CD14-positive monocyte (primary cell): ENCODE measurements at regions not wholly inside any gene's neighbourhood (a gene's known extent, or its start where the extent isn't known, plus 50 kb on each side); places are given as distances from the start of the nearest gene placed in this dataset.

Experiments used
- DNase-seq, 3 donors: peaks; one replicate each; pipeline ENCODE4 v3.0.0-alpha.2; 2011 to 2022
- H2AFZ ChIP-seq: 2 replicates; pipeline ENCODE4 v1.6.0; 2012; ENCODE audit warnings: mild to moderate bottlenecking, low read depth, low read length, inconsistent platforms; ENCODE audit not compliant: insufficient read depth, poor library complexity, severe bottlenecking
- H3K27ac ChIP-seq, 2 donors: 1 replicate in 1 of 2; 2 replicates in 1 of 2; pipeline ENCODE4 v1.5.1; 2012 to 2013; ENCODE audit warnings: low read length in 2 of 2, control low read depth in 1 of 2, inconsistent platforms in 1 of 2, low read depth in 1 of 2, mild to moderate bottlenecking in 1 of 2
- H3K27me3 ChIP-seq, 2 donors: one replicate each; pipeline versions ENCODE4 v1.6.0 to v1.6.1; 2011 to 2013; ENCODE audit warnings: low read length in 2 of 2; ENCODE audit not compliant: control insufficient read depth in 2 of 2, insufficient read depth in 2 of 2
- H3K36me3 ChIP-seq, 2 donors: replicated peaks in 1 of 2; 1 replicate in 1 of 2; 2 replicates in 1 of 2; pipeline versions ENCODE4 v1.5.1 to v1.6.1; 2012 to 2013; ENCODE audit warnings: low read length in 2 of 2, control low read depth in 1 of 2, inconsistent platforms in 1 of 2, mild to moderate bottlenecking in 1 of 2; ENCODE audit not compliant: insufficient read depth in 2 of 2, control insufficient read depth in 1 of 2
- H3K4me1 ChIP-seq, 2 donors: 1 replicate in 1 of 2; 2 replicates in 1 of 2; pipeline versions ENCODE4 v1.5.1 to v1.6.1; 2012 to 2013; ENCODE audit warnings: low read length in 2 of 2, control low read depth in 1 of 2, inconsistent platforms in 1 of 2, mild to moderate bottlenecking in 1 of 2, moderate library complexity in 1 of 2; ENCODE audit not compliant: insufficient read depth in 2 of 2, control insufficient read depth in 1 of 2
- H3K4me2 ChIP-seq: replicated peaks from 2 replicates; pipeline ENCODE3; 2012; ENCODE audit warnings: low read length, moderate library complexity, mild to moderate bottlenecking; ENCODE audit not compliant: poor library complexity, severe bottlenecking; ENCODE audit errors: extremely low read depth
- H3K4me3 ChIP-seq, 3 experiments: fragments of 200-600 bp in 1 of 3; sonication (generic) in 1 of 3; replicated peaks in 1 of 3; 1 replicate in 2 of 3; 2 replicates in 1 of 3; pipeline ENCODE4 v1.5.1; 2011 to 2013; ENCODE audit warnings: low read length in 3 of 3, mild to moderate bottlenecking in 3 of 3, control low read depth in 2 of 3, low read depth in 2 of 3, inconsistent platforms in 1 of 3, moderate library complexity in 1 of 3
- H3K79me2 ChIP-seq: 2 replicates; pipeline ENCODE4 v1.6.0; 2012; ENCODE audit warnings: mild to moderate bottlenecking, control low read depth, inconsistent platforms, low read length, moderate library complexity; ENCODE audit not compliant: insufficient read depth
- H3K9ac ChIP-seq: 2 replicates; pipeline ENCODE4 v1.6.0; 2017; ENCODE audit warnings: low read length, mild to moderate bottlenecking; ENCODE audit not compliant: insufficient read depth, poor library complexity, severe bottlenecking
- H3K9me3 ChIP-seq, 2 donors: replicated peaks in 1 of 2; 1 replicate in 1 of 2; 2 replicates in 1 of 2; pipeline versions ENCODE4 v1.5.1 to v1.6.1; 2012 to 2013; ENCODE audit warnings: low read length in 2 of 2, control low read depth in 1 of 2; ENCODE audit not compliant: control insufficient read depth in 1 of 2, insufficient read depth in 1 of 2
- H4K20me1 ChIP-seq: 2 replicates; pipeline ENCODE4 v1.6.0; 2012; ENCODE audit warnings: mild to moderate bottlenecking, low read length, control low read depth, moderate library complexity; ENCODE audit not compliant: insufficient read depth
- H3K27ac Mint-ChIP-seq, 7 donors: one replicate each; pipeline ENCODE4 v1.8.0; 2020; ENCODE audit warnings: mild to moderate bottlenecking in 7 of 7, mixed read lengths in 7 of 7, moderate library complexity in 6 of 7, inconsistent platforms in 2 of 7
- H3K27me3 Mint-ChIP-seq, 3 donors: one replicate each; pipeline ENCODE4 v1.8.0; 2021 to 2022; ENCODE audit warnings: low read depth in 3 of 3, mild to moderate bottlenecking in 3 of 3, mixed read lengths in 3 of 3, moderate library complexity in 3 of 3, inconsistent platforms in 1 of 3
- H3K36me3 Mint-ChIP-seq, 2 donors: one replicate each; pipeline ENCODE4 v1.8.0; 2020; ENCODE audit warnings: mixed read lengths in 2 of 2, inconsistent platforms in 1 of 2, mild to moderate bottlenecking in 1 of 2
- H3K4me1 Mint-ChIP-seq: one replicate; pipeline ENCODE4 v1.8.0; 2020; ENCODE audit warnings: mild to moderate bottlenecking, mixed read lengths
- H3K4me3 Mint-ChIP-seq, 2 donors: one replicate each; pipeline ENCODE4 v1.8.0; 2020; ENCODE audit warnings: mild to moderate bottlenecking in 2 of 2, mixed read lengths in 2 of 2, moderate library complexity in 1 of 2
- H3K9me3 Mint-ChIP-seq, 7 donors: one replicate each; pipeline ENCODE4 v1.8.0; 2020 to 2022; ENCODE audit warnings: mixed read lengths in 7 of 7, mild to moderate bottlenecking in 6 of 7, moderate library complexity in 6 of 7, inconsistent platforms in 2 of 7
- WGBS: methylation state at CpG from one replicate; pipeline ENCODE4 v1.1.5; 2013; ENCODE audit warnings: missing lambda C conversion rate; ENCODE audit not compliant: insufficient coverage; 5-methylcytosine and 5-hydroxymethylcytosine counted together
- intact Hi-C, 2 donors: fragments of 100-400 bp; cut with micrococcal nuclease; formaldehyde crosslinking; loops; one replicate each; pipeline versions ENCODE4 v1.15.0 to v1.15.1; 2023
- TF ChIP-seq, protein P1 (sequence below): fragments of 200-600 bp; IDR thresholded peaks from one replicate; pipeline ENCODE4 v1.8.0; 2022; ENCODE audit warnings: antibody characterized with exemption, mild to moderate bottlenecking

GRCh38 chr2:175317751-175318150, 136.2 kb upstream of the ATP5MC3 start:
- no peak overlapping the region for H3K27ac ChIP-seq

GRCh38 chr2:175312137-175312536, 130.6 kb upstream of the ATP5MC3 start:
- Histone ChIP-seq H3K36me3 (no peaks in the 10 kb centered on the region), H3K4me1 (no peaks in the 10 kb centered on the region), H3K9ac (no peak overlapping the region), H3K79me2 (no peaks in the 10 kb centered on the region), H3K27me3 (peaks cover under 1 to 3% of the 10 kb centered on the region in 2 donors), H3K27ac (no peak overlapping the region), H2AFZ (no peak overlapping the region), H4K20me1 (no peaks in the 10 kb centered on the region), H3K4me2 (no peak overlapping the region), H3K9me3 (no peaks in the 10 kb centered on the region), H3K4me3 (no peak overlapping the region)
- no peaks in the 10 kb centered on the region for H3K4me1 Mint-ChIP-seq
- H3K9me3 Mint-ChIP-seq, result peaks cover 0 to 3% (median 0%) of the 10 kb centered on the region in 7 donors
- 50% methylated on average over 1 of the region's 2 CpGs for WGBS
- no peak overlapping the region for H3K4me3 Mint-ChIP-seq
- TF ChIP-seq, protein P1, sequence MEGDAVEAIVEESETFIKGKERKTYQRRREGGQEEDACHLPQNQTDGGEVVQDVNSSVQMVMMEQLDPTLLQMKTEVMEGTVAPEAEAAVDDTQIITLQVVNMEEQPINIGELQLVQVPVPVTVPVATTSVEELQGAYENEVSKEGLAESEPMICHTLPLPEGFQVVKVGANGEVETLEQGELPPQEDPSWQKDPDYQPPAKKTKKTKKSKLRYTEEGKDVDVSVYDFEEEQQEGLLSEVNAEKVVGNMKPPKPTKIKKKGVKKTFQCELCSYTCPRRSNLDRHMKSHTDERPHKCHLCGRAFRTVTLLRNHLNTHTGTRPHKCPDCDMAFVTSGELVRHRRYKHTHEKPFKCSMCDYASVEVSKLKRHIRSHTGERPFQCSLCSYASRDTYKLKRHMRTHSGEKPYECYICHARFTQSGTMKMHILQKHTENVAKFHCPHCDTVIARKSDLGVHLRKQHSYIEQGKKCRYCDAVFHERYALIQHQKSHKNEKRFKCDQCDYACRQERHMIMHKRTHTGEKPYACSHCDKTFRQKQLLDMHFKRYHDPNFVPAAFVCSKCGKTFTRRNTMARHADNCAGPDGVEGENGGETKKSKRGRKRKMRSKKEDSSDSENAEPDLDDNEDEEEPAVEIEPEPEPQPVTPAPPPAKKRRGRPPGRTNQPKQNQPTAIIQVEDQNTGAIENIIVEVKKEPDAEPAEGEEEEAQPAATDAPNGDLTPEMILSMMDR, result no peak
- H3K27me3 Mint-ChIP-seq, result peaks cover 2 to 20% (median 10%) of the 10 kb centered on the region in 3 donors
- no peak for DNase-seq
- no peak overlapping the region for H3K27ac Mint-ChIP-seq
- H3K36me3 Mint-ChIP-seq, result no peaks in the 10 kb centered on the region
- intact Hi-C loops, result no loop called here

More at GRCh38 chr2:175317751-175318150, 136.2 kb upstream of the ATP5MC3 start:
- H3K79me2 ChIP-seq, result no peaks in the 10 kb centered on the region
- no peaks in the 10 kb centered on the region for H3K4me1 Mint-ChIP-seq
- H2AFZ ChIP-seq, result no peak overlapping the region
- no peaks in the 10 kb centered on the region for H3K4me1 ChIP-seq
- no peaks in the 10 kb centered on the region for H3K36me3 Mint-ChIP-seq
- no peaks in the 10 kb centered on the region for H3K9me3 ChIP-seq
- no peak overlapping the region for H3K4me3 ChIP-seq
- H3K36me3 ChIP-seq, result no peaks in the 10 kb centered on the region
- intact Hi-C loops, result no loop called here
- H3K27me3 ChIP-seq, result peaks cover 2% of the 10 kb centered on the region in 2 donors
- H3K4me2 ChIP-seq, result no peak overlapping the region
- H3K9ac ChIP-seq, result no peak overlapping the region
- no peaks in the 10 kb centered on the region for H4K20me1 ChIP-seq
- peaks cover 5 to 8% (median 6%) of the 10 kb centered on the region in 3 donors for H3K27me3 Mint-ChIP-seq
- H3K27ac Mint-ChIP-seq, result no peak overlapping the region
- H3K9me3 Mint-ChIP-seq, result peaks cover 0 to 3% (median 0%) of the 10 kb centered on the region in 7 donors
- TF ChIP-seq, protein P1, result no peak
- DNase-seq, result no peak
- WGBS, result no CpG with 5 or more reads among the region's 2 CpGs
- H3K4me3 Mint-ChIP-seq, result no peak overlapping the region
